ENCODE measurements at regions not wholly inside any gene's neighbourhood (a gene's known extent, or its start where the extent isn't known, plus 50 kb on each side); places are given as distances from the start of the nearest gene placed in this dataset.
"Not testable (repeated sequence)": the region's sequence is repeated elsewhere in the genome, so short reads cannot be mapped to it uniquely, and the experiment has no call there.

- H3K4me1 Mint-ChIP-seq, result no peaks in the 10 kb centered on the region
- H3K27me3 Mint-ChIP-seq, result peaks cover 15% of the 10 kb centered on the region
- no peaks in the 10 kb centered on the region for H3K9me3 Mint-ChIP-seq
- no peak overlapping the region for H3K4me3 Mint-ChIP-seq
- no peaks in the 10 kb centered on the region for H3K36me3 Mint-ChIP-seq (ENCODE audit: low read depth)
- no peak for ATAC-seq (replicated peaks)
- no peak overlapping the region for H3K27ac Mint-ChIP-seq
Measured at GRCh38 chr15:56568466-56569167, 103.7 kb upstream of the MNS1 start.

GRCh38 chr15:56557415-56557814 is 92.5 kb upstream of the MNS1 start:
- no peaks in the 10 kb centered on the region for H3K4me1 Mint-ChIP-seq
- no peak overlapping the region for H3K27ac Mint-ChIP-seq
- no peak for ATAC-seq (replicated peaks)
- no peak overlapping the region for H3K4me3 Mint-ChIP-seq
- peaks cover 19% of the 10 kb centered on the region for H3K9me3 Mint-ChIP-seq
- H3K27me3 Mint-ChIP-seq, result peaks cover 3% of the 10 kb centered on the region
- no peaks in the 10 kb centered on the region for H3K36me3 Mint-ChIP-seq (ENCODE audit: low read depth)

- Mint-ChIP-seq H3K27ac (no peak overlapping the region), H3K4me1 (no peaks in the 10 kb centered on the region), H3K9me3 (peaks cover 18% of the 10 kb centered on the region), H3K4me3 (no peak overlapping the region), H3K36me3 (ENCODE audit: low read depth) (no peaks in the 10 kb centered on the region), H3K27me3 (no peaks in the 10 kb centered on the region)
- no peak for ATAC-seq (replicated peaks)
Measured at GRCh38 chr15:56553486-56553885, 88.5 kb upstream of the MNS1 start.

GRCh38 chr15:56552659-56553058 is 87.7 kb upstream of the MNS1 start:
- no peak for ATAC-seq (replicated peaks)
- H3K36me3 Mint-ChIP-seq (ENCODE audit: low read depth), result no peaks in the 10 kb centered on the region

GRCh38 chr15:56540570-56540969 is 75.6 kb upstream of the MNS1 start:
- not testable (repeated sequence) for H3K27ac Mint-ChIP-seq; ATAC-seq (replicated peaks); H3K36me3 Mint-ChIP-seq (ENCODE audit: low read depth); H3K4me1 Mint-ChIP-seq; H3K27me3 Mint-ChIP-seq; H3K9me3 Mint-ChIP-seq; H3K4me3 Mint-ChIP-seq

More at GRCh38 chr15:56552659-56553058, 87.7 kb upstream of the MNS1 start:
- Mint-ChIP-seq H3K27me3 (no peaks in the 10 kb centered on the region), H3K4me3 (no peak overlapping the region), H3K4me1 (no peaks in the 10 kb centered on the region), H3K27ac (no peak overlapping the region), H3K9me3 (peaks cover 11% of the 10 kb centered on the region)

GRCh38 chr15:56540157-56540556 is 75.2 kb upstream of the MNS1 start:
- H3K27ac Mint-ChIP-seq, result not testable (repeated sequence)

GRCh38 chr15:56538901-56539545 is 74.1 kb upstream of the MNS1 start:
- Mint-ChIP-seq H3K4me1 (no peaks in the 10 kb centered on the region), H3K27me3 (no peaks in the 10 kb centered on the region), H3K4me3 (no peak overlapping the region), H3K9me3 (peaks cover 2% of the 10 kb centered on the region), H3K27ac (no peak overlapping the region), H3K36me3 (ENCODE audit: low read depth) (no peaks in the 10 kb centered on the region)
- ATAC-seq (replicated peaks), result no peak

More at GRCh38 chr15:56540157-56540556, 75.2 kb upstream of the MNS1 start:
- not testable (repeated sequence) for H3K36me3 Mint-ChIP-seq (ENCODE audit: low read depth); H3K27me3 Mint-ChIP-seq; H3K9me3 Mint-ChIP-seq; H3K4me3 Mint-ChIP-seq; H3K4me1 Mint-ChIP-seq; ATAC-seq (replicated peaks)

- no peak overlapping the region for H3K27ac Mint-ChIP-seq
Measured at GRCh38 chr15:56537881-56538280, 72.9 kb upstream of the MNS1 start.

GRCh38 chr15:56534728-56535127 is 69.8 kb upstream of the MNS1 start:
- Mint-ChIP-seq H3K4me1 (no peaks in the 10 kb centered on the region), H3K4me3 (no peak overlapping the region), H3K9me3 (no peaks in the 10 kb centered on the region), H3K36me3 (ENCODE audit: low read depth) (no peaks in the 10 kb centered on the region), H3K27me3 (no peaks in the 10 kb centered on the region), H3K27ac (no peak overlapping the region)
- ATAC-seq (replicated peaks), result no peak

More at GRCh38 chr15:56537881-56538280, 72.9 kb upstream of the MNS1 start:
- no peaks in the 10 kb centered on the region for H3K9me3 Mint-ChIP-seq
- no peaks in the 10 kb centered on the region for H3K36me3 Mint-ChIP-seq (ENCODE audit: low read depth)
- no peaks in the 10 kb centered on the region for H3K4me1 Mint-ChIP-seq
- ATAC-seq (replicated peaks), result peak; percentile 37
- H3K27me3 Mint-ChIP-seq, result no peaks in the 10 kb centered on the region
- H3K4me3 Mint-ChIP-seq, result no peak overlapping the region

GRCh38 chr15:56533731-56534403 is 68.9 kb upstream of the MNS1 start:
- H3K4me3 Mint-ChIP-seq, result no peak overlapping the region

GRCh38 chr15:56532721-56533460 is 68.0 kb upstream of the MNS1 start:
- ATAC-seq (replicated peaks), result no peak
- no peaks in the 10 kb centered on the region for H3K27me3 Mint-ChIP-seq
- no peak overlapping the region for H3K4me3 Mint-ChIP-seq
- no peaks in the 10 kb centered on the region for H3K36me3 Mint-ChIP-seq (ENCODE audit: low read depth)
- H3K4me1 Mint-ChIP-seq, result no peaks in the 10 kb centered on the region
- H3K9me3 Mint-ChIP-seq, result no peaks in the 10 kb centered on the region
- no peak overlapping the region for H3K27ac Mint-ChIP-seq

More at GRCh38 chr15:56533731-56534403, 68.9 kb upstream of the MNS1 start:
- ATAC-seq (replicated peaks), result no peak
- Mint-ChIP-seq H3K27ac (no peak overlapping the region), H3K4me1 (no peaks in the 10 kb centered on the region), H3K27me3 (no peaks in the 10 kb centered on the region), H3K36me3 (ENCODE audit: low read depth) (no peaks in the 10 kb centered on the region), H3K9me3 (no peaks in the 10 kb centered on the region)

GRCh38 chr15:56530157-56530556 is 65.2 kb upstream of the MNS1 start:
- Mint-ChIP-seq H3K9me3 (no peaks in the 10 kb centered on the region), H3K27me3 (peaks cover 4% of the 10 kb centered on the region), H3K4me1 (no peaks in the 10 kb centered on the region), H3K36me3 (ENCODE audit: low read depth) (no peaks in the 10 kb centered on the region), H3K27ac (no peak overlapping the region), H3K4me3 (no peak overlapping the region)
- ATAC-seq (replicated peaks), result no peak

- H3K27me3 Mint-ChIP-seq, result peaks cover 11% of the 10 kb centered on the region
- no peaks in the 10 kb centered on the region for H3K9me3 Mint-ChIP-seq
- no peak overlapping the region for H3K4me3 Mint-ChIP-seq
- H3K4me1 Mint-ChIP-seq, result no peaks in the 10 kb centered on the region
- H3K36me3 Mint-ChIP-seq (ENCODE audit: low read depth), result no peaks in the 10 kb centered on the region
- no peak overlapping the region for H3K27ac Mint-ChIP-seq
- no peak for ATAC-seq (replicated peaks)
Measured at GRCh38 chr15:56528136-56528535, 63.2 kb upstream of the MNS1 start.

- H3K27me3 Mint-ChIP-seq, result peaks cover 21% of the 10 kb centered on the region
- H3K9me3 Mint-ChIP-seq, result no peaks in the 10 kb centered on the region
- H3K36me3 Mint-ChIP-seq (ENCODE audit: low read depth), result no peaks in the 10 kb centered on the region
- ATAC-seq (replicated peaks), result no peak
- H3K27ac Mint-ChIP-seq, result no peak overlapping the region
- H3K4me1 Mint-ChIP-seq, result no peaks in the 10 kb centered on the region
- H3K4me3 Mint-ChIP-seq, result no peak overlapping the region
Measured at GRCh38 chr15:56524915-56525314, 60.0 kb upstream of the MNS1 start.

Data from activated T-helper 17 cell treated with anti-CD3 and anti-CD28 coated beads, Interleukin-2, amount 50 U/mL, for 72 hours (primary cell).